ENCODE measurements at regions not wholly inside any gene's neighbourhood (a gene's known extent, or its start where the extent isn't known, plus 50 kb on each side); places are given as distances from the start of the nearest gene placed in this dataset.

GRCh38 chr14:27098451-27098850 lies 500.6 kb upstream of the NOVA1 start:
- Histone ChIP-seq H3K27me3 (ENCODE audit: insufficient read depth, insufficient read length) (no peaks in the 10 kb centered on the region), H3K4me3 (ENCODE audit: insufficient read length, low read depth) (no peak overlapping the region), H3K4me1 (ENCODE audit: insufficient read depth, insufficient read length) (no peaks in the 10 kb centered on the region), H3K36me3 (ENCODE audit: insufficient read depth, insufficient read length, low read length) (no peaks in the 10 kb centered on the region), H3K9ac (ENCODE audit: insufficient read length, low read depth) (no peak overlapping the region), H3K9me3 (ENCODE audit: insufficient read depth, low read length) (no peaks in the 10 kb centered on the region)
- TF ChIP-seq YY1 (IDR thresholded peaks at IDR 0.05; ENCODE audit: insufficient read depth, insufficient read length) (no peak), SUZ12 (IDR thresholded peaks at IDR 0.05; ENCODE audit: extremely low read depth, insufficient read depth, insufficient read length) (no peak), ZNF274 (IDR thresholded peaks at IDR 0.05; ENCODE audit: low read depth, low read length) (no peak)
- DNase-seq (ENCODE audit: low read depth, low spot score): no peak

- no peaks in the 10 kb centered on the region for H3K36me3 ChIP-seq (ENCODE audit: insufficient read depth, insufficient read length, low read length)
- no peaks in the 10 kb centered on the region for H3K9me3 ChIP-seq (ENCODE audit: insufficient read depth, low read length)
- H3K27me3 ChIP-seq (ENCODE audit: insufficient read depth, insufficient read length): no peaks in the 10 kb centered on the region
- no peak for TF ChIP-seq SUZ12 (IDR thresholded peaks at IDR 0.05; ENCODE audit: extremely low read depth, insufficient read depth, insufficient read length)
- TF ChIP-seq ZNF274 (IDR thresholded peaks at IDR 0.05; ENCODE audit: low read depth, low read length): no peak
- no peak for TF ChIP-seq YY1 (IDR thresholded peaks at IDR 0.05; ENCODE audit: insufficient read depth, insufficient read length)
- no peak overlapping the region for H3K9ac ChIP-seq (ENCODE audit: insufficient read length, low read depth)
- DNase-seq (ENCODE audit: low read depth, low spot score): no peak
- H3K4me1 ChIP-seq (ENCODE audit: insufficient read depth, insufficient read length): no peaks in the 10 kb centered on the region
- H3K4me3 ChIP-seq (ENCODE audit: insufficient read length, low read depth): no peak overlapping the region
These were observed 516.3 kb upstream of the NOVA1 start for GRCh38 chr14:27114180-27114579.

GRCh38 chr14:27123162-27123561 lies 525.3 kb upstream of the NOVA1 start:
- Histone ChIP-seq H3K9me3 (ENCODE audit: insufficient read depth, low read length) (no peaks in the 10 kb centered on the region), H3K4me1 (ENCODE audit: insufficient read depth, insufficient read length) (no peaks in the 10 kb centered on the region), H3K27me3 (ENCODE audit: insufficient read depth, insufficient read length) (no peaks in the 10 kb centered on the region), H3K4me3 (ENCODE audit: insufficient read length, low read depth) (no peak overlapping the region), H3K9ac (ENCODE audit: insufficient read length, low read depth) (no peak overlapping the region), H3K36me3 (ENCODE audit: insufficient read depth, insufficient read length, low read length) (no peaks in the 10 kb centered on the region)
- TF ChIP-seq SUZ12 (IDR thresholded peaks at IDR 0.05; ENCODE audit: extremely low read depth, insufficient read depth, insufficient read length) (no peak), YY1 (IDR thresholded peaks at IDR 0.05; ENCODE audit: insufficient read depth, insufficient read length) (no peak), ZNF274 (IDR thresholded peaks at IDR 0.05; ENCODE audit: low read depth, low read length) (no peak)
- no peak for DNase-seq (ENCODE audit: low read depth, low spot score)

GRCh38 chr14:27127838-27128237 lies 530.0 kb upstream of the NOVA1 start:
- no peak for DNase-seq (ENCODE audit: low read depth, low spot score)
- H3K9me3 ChIP-seq (ENCODE audit: insufficient read depth, low read length): no peaks in the 10 kb centered on the region
- H3K4me1 ChIP-seq (ENCODE audit: insufficient read depth, insufficient read length): no peaks in the 10 kb centered on the region
- no peaks in the 10 kb centered on the region for H3K27me3 ChIP-seq (ENCODE audit: insufficient read depth, insufficient read length)
- no peaks in the 10 kb centered on the region for H3K36me3 ChIP-seq (ENCODE audit: insufficient read depth, insufficient read length, low read length)
- H3K4me3 ChIP-seq (ENCODE audit: insufficient read length, low read depth): no peak overlapping the region
- no peak for TF ChIP-seq SUZ12 (IDR thresholded peaks at IDR 0.05; ENCODE audit: extremely low read depth, insufficient read depth, insufficient read length)
- no peak for TF ChIP-seq ZNF274 (IDR thresholded peaks at IDR 0.05; ENCODE audit: low read depth, low read length)
- no peak for TF ChIP-seq YY1 (IDR thresholded peaks at IDR 0.05; ENCODE audit: insufficient read depth, insufficient read length)
- no peak overlapping the region for H3K9ac ChIP-seq (ENCODE audit: insufficient read length, low read depth)

- Histone ChIP-seq H3K4me1 (ENCODE audit: insufficient read depth, insufficient read length) (no peaks in the 10 kb centered on the region), H3K36me3 (ENCODE audit: insufficient read depth, insufficient read length, low read length) (no peaks in the 10 kb centered on the region), H3K9ac (ENCODE audit: insufficient read length, low read depth) (no peak overlapping the region), H3K4me3 (ENCODE audit: insufficient read length, low read depth) (no peak overlapping the region), H3K27me3 (ENCODE audit: insufficient read depth, insufficient read length) (no peaks in the 10 kb centered on the region), H3K9me3 (ENCODE audit: insufficient read depth, low read length) (no peaks in the 10 kb centered on the region)
- TF ChIP-seq SUZ12 (IDR thresholded peaks at IDR 0.05; ENCODE audit: extremely low read depth, insufficient read depth, insufficient read length) (no peak), ZNF274 (IDR thresholded peaks at IDR 0.05; ENCODE audit: low read depth, low read length) (no peak), YY1 (IDR thresholded peaks at IDR 0.05; ENCODE audit: insufficient read depth, insufficient read length) (no peak)
- DNase-seq (ENCODE audit: low read depth, low spot score): no peak
These were observed 536.4 kb upstream of the NOVA1 start for GRCh38 chr14:27134200-27134599.

- TF ChIP-seq SUZ12 (IDR thresholded peaks at IDR 0.05; ENCODE audit: extremely low read depth, insufficient read depth, insufficient read length) (no peak), YY1 (IDR thresholded peaks at IDR 0.05; ENCODE audit: insufficient read depth, insufficient read length) (no peak), ZNF274 (IDR thresholded peaks at IDR 0.05; ENCODE audit: low read depth, low read length) (no peak)
- Histone ChIP-seq H3K27me3 (ENCODE audit: insufficient read depth, insufficient read length) (no peaks in the 10 kb centered on the region), H3K4me3 (ENCODE audit: insufficient read length, low read depth) (no peak overlapping the region), H3K4me1 (ENCODE audit: insufficient read depth, insufficient read length) (no peaks in the 10 kb centered on the region), H3K9ac (ENCODE audit: insufficient read length, low read depth) (no peak overlapping the region), H3K36me3 (ENCODE audit: insufficient read depth, insufficient read length, low read length) (no peaks in the 10 kb centered on the region), H3K9me3 (ENCODE audit: insufficient read depth, low read length) (no peaks in the 10 kb centered on the region)
- DNase-seq (ENCODE audit: low read depth, low spot score): no peak
These were observed 547.3 kb upstream of the NOVA1 start for GRCh38 chr14:27145170-27145569.

- Histone ChIP-seq H3K36me3 (ENCODE audit: insufficient read depth, insufficient read length, low read length) (no peaks in the 10 kb centered on the region), H3K9me3 (ENCODE audit: insufficient read depth, low read length) (no peaks in the 10 kb centered on the region), H3K4me3 (ENCODE audit: insufficient read length, low read depth) (no peak overlapping the region), H3K9ac (ENCODE audit: insufficient read length, low read depth) (no peak overlapping the region), H3K27me3 (ENCODE audit: insufficient read depth, insufficient read length) (no peaks in the 10 kb centered on the region), H3K4me1 (ENCODE audit: insufficient read depth, insufficient read length) (no peaks in the 10 kb centered on the region)
- no peak for DNase-seq (ENCODE audit: low read depth, low spot score)
- TF ChIP-seq YY1 (IDR thresholded peaks at IDR 0.05; ENCODE audit: insufficient read depth, insufficient read length): no peak
- TF ChIP-seq SUZ12 (IDR thresholded peaks at IDR 0.05; ENCODE audit: extremely low read depth, insufficient read depth, insufficient read length): no peak
- TF ChIP-seq ZNF274 (IDR thresholded peaks at IDR 0.05; ENCODE audit: low read depth, low read length): no peak
These were observed 550.3 kb upstream of the NOVA1 start for GRCh38 chr14:27148143-27148542.
